ENCODE measurements at regions not wholly inside any gene's neighbourhood (a gene's known extent, or its start where the extent isn't known, plus 50 kb on each side); places are given as distances from the start of the nearest gene placed in this dataset.
"Not testable (repeated sequence)": the region's sequence is repeated elsewhere in the genome, so short reads cannot be mapped to it uniquely, and the experiment has no call there.

DNA sequence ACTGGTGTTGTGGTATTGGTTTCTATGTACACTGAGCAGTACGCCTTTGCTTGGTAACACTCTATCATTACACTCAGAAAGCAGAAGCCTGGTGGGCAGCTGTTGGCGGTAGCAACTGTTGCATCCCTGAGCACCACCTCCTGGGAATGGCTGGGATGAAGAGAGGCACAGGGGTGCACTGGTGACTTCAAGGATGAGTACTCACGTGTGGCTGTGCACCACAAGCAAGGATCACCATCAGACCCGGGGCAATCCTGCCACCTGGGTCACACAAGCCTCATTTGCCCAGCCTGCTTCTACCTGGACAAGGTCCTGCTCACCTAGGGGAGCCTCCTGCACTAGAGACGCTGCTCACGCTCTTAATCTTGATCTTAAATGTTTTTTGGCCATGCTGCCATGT lies 336.4 kb downstream of the SI start:
- DNase-seq: no peak

GRCh38 chr3:164737174-164737573 lies 341.1 kb downstream of the SI start:
- no peak for DNase-seq

- DNase-seq: no peak
Observed at GRCh38 chr3:164732166-164732565, 346.1 kb downstream of the SI start.

GRCh38 chr3:164730815-164731360 lies 347.4 kb downstream of the SI start:
- DNase-seq: no peak

- no peak for DNase-seq
Observed at GRCh38 chr3:164723396-164723795, 354.9 kb downstream of the SI start.

- DNase-seq: not testable (repeated sequence)
Observed at GRCh38 chr3:164702808-164703207, 375.5 kb downstream of the SI start.

GRCh38 chr3:164687902-164688301 lies 390.4 kb downstream of the SI start:
- DNase-seq: no peak

- no peak for DNase-seq
Observed at GRCh38 chr3:164687211-164687610, 391.1 kb downstream of the SI start.

DNA sequence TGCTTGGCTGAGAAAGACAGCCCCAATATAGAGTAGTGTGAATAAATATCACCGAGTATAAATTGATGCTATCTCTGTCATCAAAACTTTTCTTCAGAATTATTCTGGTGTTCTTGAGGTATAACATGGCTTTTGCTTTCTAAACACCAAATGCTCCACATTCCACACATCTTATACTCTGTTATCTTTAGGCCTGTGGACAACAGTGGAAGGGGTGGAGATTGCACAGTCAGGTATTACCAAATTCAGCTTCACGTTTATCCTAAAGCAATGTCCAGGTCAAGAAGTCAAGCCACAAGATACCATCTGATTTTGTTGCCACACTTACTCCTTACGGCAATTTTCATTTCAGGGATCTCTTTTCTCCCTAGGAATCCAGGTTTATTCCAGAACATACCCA lies 394.8 kb downstream of the SI start:
- DNase-seq: no peak

DNA sequence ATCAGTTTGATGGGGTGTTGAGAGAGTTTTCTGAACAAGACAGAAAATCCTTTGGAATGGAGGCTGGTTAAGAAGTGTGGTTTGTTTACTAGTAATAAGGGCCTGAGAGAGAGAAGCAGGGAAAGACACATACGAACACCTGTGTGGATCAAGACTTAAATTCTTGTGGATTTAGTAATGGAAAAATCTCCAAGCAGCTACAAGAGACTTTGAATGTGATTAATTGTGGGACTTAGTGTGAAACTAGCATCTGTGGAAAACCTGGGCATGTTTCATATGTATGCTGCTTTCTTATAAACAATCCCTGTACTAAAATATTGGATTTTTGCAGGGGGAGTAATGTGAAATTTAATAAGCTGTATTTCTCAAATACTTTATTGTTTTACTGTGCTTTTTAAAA lies 399.1 kb downstream of the SI start:
- no peak for DNase-seq

DNA sequence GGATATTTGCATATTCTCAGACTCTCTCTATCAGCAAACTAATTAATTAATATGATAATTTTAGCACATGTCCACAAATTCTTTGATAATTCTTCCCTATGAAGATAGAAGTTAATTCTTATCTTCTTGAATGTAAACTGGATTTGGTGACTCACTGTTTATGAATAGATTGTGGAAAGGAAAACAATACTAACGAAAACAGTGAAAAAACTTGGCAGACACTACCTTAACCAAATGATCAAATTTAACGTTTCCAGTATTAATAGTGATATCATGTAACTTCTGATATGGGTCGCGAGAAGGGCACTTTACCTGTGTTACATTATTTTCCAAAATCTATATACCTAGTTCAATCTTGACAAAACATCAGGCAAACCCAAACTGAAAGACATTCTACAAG lies 401.0 kb downstream of the SI start:
- DNase-seq: no peak

- no peak for DNase-seq
Observed at GRCh38 chr3:164673738-164674137, 404.6 kb downstream of the SI start.

DNA sequence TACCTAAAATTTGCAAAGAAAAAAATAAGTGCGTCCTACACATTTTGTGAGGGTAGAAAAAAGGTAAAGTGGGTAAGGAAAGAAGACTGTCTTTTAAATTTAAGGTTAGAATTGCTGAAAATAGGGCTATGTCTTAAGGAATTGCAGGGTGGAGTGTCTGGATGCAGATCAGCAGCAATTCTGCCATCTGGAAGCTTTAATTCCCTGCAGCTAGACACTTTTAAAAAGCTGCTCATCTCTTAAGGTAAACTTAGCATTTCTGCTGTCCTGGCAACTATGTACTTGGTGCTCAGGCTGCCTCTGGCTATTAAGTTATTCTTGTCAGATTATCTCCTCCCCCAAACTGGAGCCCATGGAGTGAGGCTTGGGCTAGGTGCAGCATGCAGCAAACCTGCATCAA lies 420.2 kb downstream of the SI start:
- no peak for DNase-seq

DNA sequence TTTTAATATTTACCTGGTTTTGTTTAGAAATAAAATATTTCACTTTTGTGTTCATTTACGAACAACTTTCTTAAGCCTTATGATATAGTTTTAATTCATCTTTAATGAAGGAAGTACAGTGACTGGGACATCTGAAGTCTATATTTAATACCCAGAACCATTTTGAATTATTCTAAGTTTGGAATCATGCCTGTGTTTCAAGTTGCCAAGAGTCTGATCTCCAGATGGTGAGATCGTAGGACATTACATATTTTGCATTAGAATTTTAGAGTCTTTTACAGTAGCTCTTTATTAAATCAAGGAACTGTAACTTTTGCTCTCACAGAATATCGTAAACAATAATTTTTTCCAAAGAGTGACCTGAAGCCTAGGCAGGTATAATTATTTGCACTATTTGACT lies 420.7 kb downstream of the SI start:
- DNase-seq: no peak

DNA sequence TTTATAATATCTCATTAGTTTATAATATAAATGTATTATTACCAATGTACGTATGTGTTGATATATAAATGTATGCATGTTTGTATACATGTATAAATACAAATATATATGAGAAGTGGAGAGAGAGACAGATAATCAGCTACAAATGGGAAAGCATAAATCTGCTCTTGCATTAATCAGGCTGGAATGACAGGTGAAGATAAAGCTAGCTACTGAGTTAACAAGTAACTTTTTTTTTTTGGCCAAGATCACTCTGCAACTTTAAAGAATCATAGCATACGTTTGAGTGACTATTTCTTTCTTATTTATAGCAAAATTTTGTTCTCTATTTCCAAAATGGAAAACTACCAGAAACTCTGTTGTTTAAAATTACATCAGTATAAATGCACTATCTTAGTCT lies 422.8 kb downstream of the SI start:
- DNase-seq: no peak

- no peak for DNase-seq
Observed at GRCh38 chr3:164641071-164641470, 437.2 kb downstream of the SI start.

DNA sequence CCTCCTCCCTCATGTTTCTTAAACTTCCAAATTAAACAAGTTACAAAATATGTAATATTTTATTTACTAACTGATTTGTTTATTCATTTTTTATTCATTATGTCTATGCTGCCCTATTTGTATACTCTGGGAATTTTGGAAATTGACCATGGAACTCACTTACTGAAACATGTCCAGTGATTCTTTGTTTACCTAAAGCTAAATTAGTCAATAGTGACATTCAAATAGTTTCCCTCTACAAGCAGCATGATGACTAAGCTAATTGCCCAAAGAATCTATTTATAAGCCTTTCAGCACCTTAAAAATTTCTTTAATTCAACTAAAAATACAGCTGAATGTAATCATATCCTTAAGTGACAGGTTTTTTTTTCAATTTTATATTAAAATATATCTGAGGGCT lies 437.7 kb downstream of the SI start:
- no peak for DNase-seq

- DNase-seq: no peak
Observed at GRCh38 chr3:164620956-164621355, 457.3 kb downstream of the SI start.

DNA sequence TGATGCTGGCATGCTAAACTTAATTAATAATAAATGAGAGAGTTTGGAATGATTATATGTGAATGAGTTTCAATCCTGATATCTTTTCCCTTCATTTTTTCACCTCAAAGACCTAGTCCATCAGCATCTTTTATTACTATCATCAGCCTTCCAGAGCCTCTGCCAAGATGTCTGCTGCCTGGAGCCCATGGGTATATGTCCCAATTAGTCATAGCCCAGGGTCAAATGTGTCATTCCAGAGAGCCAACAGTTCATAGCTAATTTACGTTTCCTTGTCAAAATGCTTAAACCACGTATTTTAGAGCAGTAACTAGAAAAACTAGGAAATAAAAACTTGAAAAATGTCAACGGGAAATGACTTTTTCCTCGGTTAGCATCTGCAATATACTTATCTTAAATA lies 457.9 kb downstream of the SI start:
- DNase-seq: no peak

DNA sequence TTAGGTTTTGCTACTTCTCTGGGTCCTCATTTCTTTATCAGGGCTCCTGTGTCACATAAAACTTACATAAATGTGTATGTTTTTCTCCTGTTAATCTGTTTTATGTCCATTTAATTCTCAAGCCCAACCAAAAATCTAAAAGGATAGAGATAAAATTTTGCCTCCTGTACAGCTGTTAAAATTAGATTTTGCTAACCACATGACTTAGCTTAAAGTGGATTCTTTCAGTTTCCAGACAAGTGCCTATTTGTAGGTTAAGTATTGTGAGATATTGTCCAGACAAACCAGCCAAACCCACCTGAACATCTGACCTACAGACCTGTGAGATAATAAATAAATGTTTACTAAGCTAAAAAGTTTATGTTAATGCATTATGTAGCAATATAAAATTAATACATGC lies 465.5 kb downstream of the SI start:
- no peak for DNase-seq

DNA sequence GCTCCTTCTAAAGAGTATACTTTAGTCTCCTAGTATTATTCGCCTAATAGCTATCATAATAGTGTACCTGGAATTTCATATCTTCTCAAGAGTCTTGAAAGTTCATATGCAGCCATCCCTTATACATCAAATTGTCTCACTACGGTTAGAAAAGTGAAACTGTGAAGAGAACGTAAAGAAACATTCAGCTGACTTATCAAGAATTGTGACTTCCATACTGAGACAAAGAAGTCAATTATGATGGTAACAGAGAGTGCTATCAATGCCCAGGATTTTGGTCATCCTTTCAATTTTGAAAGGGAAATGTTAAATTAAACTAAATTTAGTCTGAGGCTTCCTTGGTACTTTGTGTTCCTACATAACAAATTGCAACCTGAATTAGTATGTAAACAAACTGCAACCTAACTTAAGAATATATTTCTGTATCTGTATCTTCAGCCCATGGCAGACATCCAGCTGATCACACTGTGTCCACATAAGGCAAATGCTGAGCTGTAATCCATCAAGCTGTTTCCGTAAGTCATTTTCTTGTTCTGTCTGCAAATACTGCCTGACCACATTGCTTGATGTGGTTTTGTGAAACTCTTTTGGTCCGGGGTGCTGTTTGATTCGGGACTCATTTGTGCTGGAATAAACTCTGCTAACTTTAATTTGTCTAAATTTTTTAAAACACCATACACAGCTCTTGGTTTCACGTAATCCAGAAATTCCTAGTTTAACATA lies 469.6 kb downstream of the SI start:
- DNase-seq: no peak

GRCh38 chr3:164604687-164605086 lies 473.6 kb downstream of the SI start:
- no peak for DNase-seq

GRCh38 chr3:164577667-164578210 lies 500.6 kb downstream of the SI start:
- DNase-seq: no peak

DNA sequence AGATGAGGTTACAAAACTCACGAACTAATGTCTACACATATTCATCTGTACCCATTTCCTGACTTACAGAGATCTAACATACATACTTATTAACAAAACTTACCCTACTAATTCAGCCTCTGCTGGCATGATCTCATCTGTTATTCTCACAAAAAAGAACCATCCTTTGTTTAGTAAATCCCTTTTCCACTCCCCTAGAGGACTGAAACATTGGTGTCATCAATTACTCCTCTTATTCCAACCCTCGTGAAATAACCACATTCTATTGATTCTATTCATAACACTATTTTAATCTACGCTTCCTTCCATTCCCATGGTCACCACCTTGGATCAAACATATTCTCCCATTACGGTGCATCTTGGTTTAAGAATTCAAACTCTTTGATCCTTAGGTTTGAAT lies 505.9 kb downstream of the SI start:
- no peak for DNase-seq

GRCh38 chr3:164550857-164551256 lies 527.4 kb downstream of the SI start:
- DNase-seq: no peak
